K562 (cell line): ENCODE measurements at regions not wholly inside any gene's neighbourhood (a gene's known extent, or its start where the extent isn't known, plus 50 kb on each side); places are given as distances from the start of the nearest gene placed in this dataset.
"Not testable (repeated sequence)": the region's sequence is repeated elsewhere in the genome, so short reads cannot be mapped to it uniquely, and the experiment has no call there.

Experiments
- ATAC-seq: fragments of 200-7000 bp; cut with Tn5 transposase; 3 replicates; pipeline ENCODE4 v1.9.1; 2020; ENCODE audit warnings: moderate library complexity
- BruUV-seq: library from RNA; stranded (reverse); fragments of 400-500 nt; replicated peaks from 2 replicates; lab custom pipeline; 2021; lab: Mats Ljungman, UMichigan
- CTCF ChIA-PET: fragments of 300-600 bp; formaldehyde crosslinking; extraction: SDS; loops from one replicate; lab custom pipeline; 2021; ENCODE audit warnings: low intra/inter-chr PET ratio; lab: Yijun Ruan, JAX
- POLR2A ChIA-PET: fragments of 300-600, 350-650 bp; sonication (Branson Sonifier 250); formaldehyde crosslinking; extraction: SDS; loops from one replicate; lab custom pipeline; 2021; ENCODE audit warnings: antibody characterized with exemption, inconsistent platforms; lab: Yijun Ruan, JAX
- DNase-seq, 4 experiments: peaks; one replicate each; pipeline versions ENCODE4 v3.0.0 to v3.0.0-alpha.2; 2011 to 2018; ENCODE audit warnings: low spot score in 3 of 4, mixed read lengths in 3 of 4; ENCODE audit errors: extremely low read depth in 1 of 4
- FAIRE-seq: peaks from 2 replicates; lab custom pipeline; 2011; peaks lifted over from hg19 to GRCh38; lab: Jason Lieb, UNC
- H2AFZ ChIP-seq: 2 replicates; pipeline ENCODE4 v1.6.0; 2011; ENCODE audit warnings: low read depth, low read length, control low read depth, inconsistent platforms
- H3K27ac ChIP-seq: fragments of 200-600 bp; 3 replicates; pipeline ENCODE4 v1.8.0; 2011; ENCODE audit warnings: low read depth, mild to moderate bottlenecking, control low read depth, inconsistent platforms, low read length, moderate library complexity, mixed read lengths; ENCODE audit errors: extremely low read depth
- H3K27me3 ChIP-seq, 2 experiments: fragments of 300-600 bp in 1 of 2; 2 replicates in 1 of 2; 3 replicates in 1 of 2; pipeline versions ENCODE4 v1.6.0 to v1.8.0; 2011; ENCODE audit warnings: inconsistent platforms in 2 of 2, low read length in 2 of 2, mild to moderate bottlenecking in 1 of 2, mixed read lengths in 1 of 2, moderate library complexity in 1 of 2; ENCODE audit not compliant: control insufficient read depth in 2 of 2, insufficient read depth in 2 of 2
- H3K36me3 ChIP-seq: fragments of 300-600 bp; 3 replicates; pipeline ENCODE4 v1.8.0; 2011; ENCODE audit warnings: mild to moderate bottlenecking, low read length, inconsistent platforms; ENCODE audit not compliant: control insufficient read depth, insufficient read depth
- H3K4me1 ChIP-seq, 2 experiments: fragments of 200-600 bp in 1 of 2; replicated peaks in 1 of 2; 2 replicates in 1 of 2; 3 replicates in 1 of 2; pipeline versions ENCODE4 v1.5.1 to v1.8.0; 2011; ENCODE audit warnings: inconsistent platforms in 2 of 2, low read length in 2 of 2, mild to moderate bottlenecking in 1 of 2, mixed read lengths in 1 of 2, moderate library complexity in 1 of 2; ENCODE audit not compliant: control insufficient read depth in 2 of 2, insufficient read depth in 2 of 2
- H3K4me2 ChIP-seq: 2 replicates; pipeline ENCODE4 v1.6.1; 2011; ENCODE audit warnings: low read length, control low read depth, inconsistent platforms, mixed read lengths; ENCODE audit not compliant: insufficient read depth
- H3K4me3 ChIP-seq: fragments of 200-600 bp; sonication (generic), shearing (Covaris generic); 2 replicates; pipeline ENCODE4 v1.5.1; 2016; ENCODE audit warnings: control low read depth, inconsistent platforms
- H3K79me2 ChIP-seq: fragments of 200-600 bp; 3 replicates; pipeline ENCODE4 v1.8.0; 2011; ENCODE audit warnings: low read length, inconsistent platforms; ENCODE audit not compliant: control insufficient read depth, insufficient read depth
- H3K9ac ChIP-seq, 2 experiments: 2 replicates each; pipeline versions ENCODE4 v1.6.0 to v1.6.1; 2011; ENCODE audit warnings: low read depth in 2 of 2, low read length in 2 of 2, control low read depth in 1 of 2, inconsistent platforms in 1 of 2, mild to moderate bottlenecking in 1 of 2, mixed read lengths in 1 of 2; ENCODE audit not compliant: insufficient read depth in 1 of 2
- H3K9me1 ChIP-seq: one replicate; pipeline ENCODE4 v1.6.0; 2011; ENCODE audit warnings: inconsistent platforms, mild to moderate bottlenecking, low read length, moderate library complexity; ENCODE audit not compliant: control insufficient read depth, insufficient read depth
- H3K9me3 ChIP-seq: replicated peaks from 2 replicates; pipeline ENCODE4 v1.5.1; 2011; ENCODE audit warnings: low read depth, low read length, inconsistent platforms; ENCODE audit not compliant: control insufficient read depth, insufficient read depth
- H4K20me1 ChIP-seq: replicated peaks from 2 replicates; pipeline ENCODE4 v1.6.1; 2011; ENCODE audit warnings: low read length, inconsistent platforms, mixed read lengths; ENCODE audit not compliant: control insufficient read depth, insufficient read depth
- ATF1 ChIP-seq, 2 experiments: fragments of 450-650 bp in 1 of 2; IDR thresholded peaks; 2 replicates each; pipeline ENCODE4 v1.6.1; 2016; ENCODE audit warnings: missing compliant biosample characterization in 1 of 2, missing genetic modification characterization in 1 of 2
- CGGBP1 ChIP-seq: fragments of 250-450 bp; sonication (Bioruptor Pico); IDR thresholded peaks from 2 replicates; pipeline ENCODE4 v1.9.0; 2021; ENCODE audit warnings: mild to moderate bottlenecking
- ZNF146 ChIP-seq: IDR thresholded peaks from one replicate; pipeline ENCODE4 v1.6.1; 2018; ENCODE audit warnings: missing compliant biosample characterization; ENCODE audit not compliant: unreplicated experiment
- ZNF217 ChIP-seq: sonication (generic); formaldehyde crosslinking; IDR thresholded peaks from 2 replicates; pipeline ENCODE4 v1.8.0; 2022; ENCODE audit warnings: mild to moderate bottlenecking, missing genetic modification reagents
- WGBS: fragments of 100-300 bp; shearing (Covaris generic); methylation state at CpG from one replicate; pipeline ENCODE4 v1.1.6; 2016; ENCODE audit warnings: low coverage, mixed read lengths; ENCODE audit not compliant: insufficient coverage; ENCODE audit errors: missing lambda C conversion rate; 5-methylcytosine and 5-hydroxymethylcytosine counted together
- in situ Hi-C: fragments of 300-500 bp; cut with MboI; formaldehyde crosslinking; loops from 4 replicates; pipeline ENCODE4 v1.15.0; 2018; ENCODE audit warnings: inconsistent platforms, mixed read lengths
- intact Hi-C: fragments of 100-400 bp; cut with micrococcal nuclease; formaldehyde crosslinking; loops from 2 replicates; pipeline ENCODE4 v1.14.2; 2022

- H3K4me1 ChIP-seq, H3K4me3 ChIP-seq, H2AFZ ChIP-seq: not testable (repeated sequence)
- TF ChIP-seq ZNF146: peak; percentile 64
- TF ChIP-seq, all 486 proteins: peak for 1; not testable (repeated sequence) for 485
- BruUV-seq, H3K9me1 ChIP-seq, in situ Hi-C loops, POLR2A ChIA-PET, H3K9me3 ChIP-seq, H3K79me2 ChIP-seq, H3K4me2 ChIP-seq, ATAC-seq, H3K27me3 ChIP-seq, CTCF ChIA-PET, FAIRE-seq, intact Hi-C loops, DNase-seq, H4K20me1 ChIP-seq, H3K27ac ChIP-seq, H3K9ac ChIP-seq, H3K36me3 ChIP-seq: not testable (repeated sequence)
- WGBS: 4% methylated on average over 2 of the region's 2 CpGs
Observed at GRCh38 chr5:36475942-36476341, 130.5 kb upstream of the SLC1A3 start.

GRCh38 chr5:36478646-36479317 lies 127.6 kb upstream of the SLC1A3 start:
- WGBS: 5% methylated on average over 7 of the region's 7 CpGs
- H3K27me3 ChIP-seq: no peaks in the 10 kb centered on the region
- FAIRE-seq (no peak), DNase-seq (no peak), ATAC-seq (no peak)
- TF ChIP-seq ATF1 (CRISPR knock-in tag; IDR thresholded peaks at IDR 0.05): no peak
- no peak for TF ChIP-seq ATF1 (tag; IDR thresholded peaks at IDR 0.05)
- TF ChIP-seq CGGBP1: no peak
- no peak for TF ChIP-seq ZNF217 (CRISPR knock-in tag)
- no peak overlapping the region for H3K4me3 ChIP-seq
- no peaks in the 10 kb centered on the region for H4K20me1 ChIP-seq
- no TSS peak for BruUV-seq
- H3K36me3 ChIP-seq: no peaks in the 10 kb centered on the region
- no peaks in the 10 kb centered on the region for H3K9me1 ChIP-seq
- no peak overlapping the region for H3K27ac ChIP-seq
- no peak overlapping the region for H3K4me2 ChIP-seq
- intact Hi-C loops: no loop called here
- ChIA-PET POLR2A (interaction anchor here (1.0 kb wide), 1 partner anchor 17 kb away, joined by 3 read pairs; no protein-coding TSS in a partner anchor), CTCF (no interaction called here)
- no peaks in the 10 kb centered on the region for H3K79me2 ChIP-seq
- H3K4me1 ChIP-seq: no peaks in the 10 kb centered on the region
- no peak overlapping the region for H3K9ac ChIP-seq
- H3K9me3 ChIP-seq: 0 out of 2 replicates have a peak, but pooled peaks cover 5% of the 10 kb centered on the region
- H2AFZ ChIP-seq: no peak overlapping the region
- in situ Hi-C loops: no loop called here
